ENCODE measurements at regions not wholly inside any gene's neighbourhood (a gene's known extent, or its start where the extent isn't known, plus 50 kb on each side); places are given as distances from the start of the nearest gene placed in this dataset.

GRCh38 chr1:90826024-90826423, 108.9 kb upstream of the BARHL2 start (continued):
- TF ChIP-seq CHD7 (IDR thresholded peaks at IDR 0.05; ENCODE audit: insufficient replicate concordance, low read length) (no peak), ZNF274 (IDR thresholded peaks at IDR 0.05; ENCODE audit: borderline replicate concordance, extremely low read depth, low read length) (no peak), RXRA (IDR thresholded peaks at IDR 0.05; ENCODE audit: insufficient read depth, low read depth, low read length) (no peak), BRCA1 (IDR thresholded peaks at IDR 0.05; ENCODE audit: low read depth, low read length) (no peak)

Data from H1 (cell line).